ENCODE measurements at regions not wholly inside any gene's neighbourhood (a gene's known extent, or its start where the extent isn't known, plus 50 kb on each side); places are given as distances from the start of the nearest gene placed in this dataset.

GRCh38 chr1:176382163-176382562 lies 80.8 kb upstream of the PAPPA2 start:
- TF ChIP-seq CTCF (IDR thresholded peaks at IDR 0.05; ENCODE audit: low read depth, low read length) (no peak), EZH2phosphoT487 (IDR thresholded peaks at IDR 0.05; ENCODE audit: low read depth) (no peak)

Data from OCI-LY3 (cell line).